WERI-Rb-1 (cell line): ENCODE measurements at regions not wholly inside any gene's neighbourhood (a gene's known extent, or its start where the extent isn't known, plus 50 kb on each side); places are given as distances from the start of the nearest gene placed in this dataset.

Experiments used
- DNase-seq: peaks from one replicate; pipeline ENCODE4 v3.0.0-alpha.2; 2020
- H3K27ac ChIP-seq: fragments of 250-450 bp; sonication (Bioruptor Pico); 2 replicates; pipeline ENCODE4 v1.5.1; 2020; ENCODE audit warnings: mild to moderate bottlenecking, moderate library complexity
- H3K27me3 ChIP-seq: fragments of 250-450 bp; sonication (Bioruptor Pico); 2 replicates; pipeline ENCODE4 v1.5.1; 2021; ENCODE audit warnings: mild to moderate bottlenecking, low read depth, moderate library complexity; ENCODE audit not compliant: insufficient read depth, severe bottlenecking
- H3K36me3 ChIP-seq: fragments of 250-450 bp; sonication (Bioruptor Pico); 2 replicates; pipeline ENCODE4 v1.5.1; 2020; ENCODE audit warnings: mild to moderate bottlenecking, moderate library complexity
- H3K4me3 ChIP-seq: 2 replicates; pipeline ENCODE4 v1.5.1; 2011; ENCODE audit warnings: low read depth, mild to moderate bottlenecking, control low read depth, low read length
- H3K9me3 ChIP-seq: fragments of 250-450 bp; sonication (Bioruptor Pico); 2 replicates; pipeline ENCODE4 v1.5.1; 2021; ENCODE audit warnings: mild to moderate bottlenecking, moderate library complexity; ENCODE audit not compliant: severe bottlenecking
- CTCF ChIP-seq: IDR thresholded peaks from 2 replicates; pipeline ENCODE4 v1.5.1; 2011; ENCODE audit warnings: low read depth, mild to moderate bottlenecking, control low read depth, inconsistent platforms, low read length

DNA sequence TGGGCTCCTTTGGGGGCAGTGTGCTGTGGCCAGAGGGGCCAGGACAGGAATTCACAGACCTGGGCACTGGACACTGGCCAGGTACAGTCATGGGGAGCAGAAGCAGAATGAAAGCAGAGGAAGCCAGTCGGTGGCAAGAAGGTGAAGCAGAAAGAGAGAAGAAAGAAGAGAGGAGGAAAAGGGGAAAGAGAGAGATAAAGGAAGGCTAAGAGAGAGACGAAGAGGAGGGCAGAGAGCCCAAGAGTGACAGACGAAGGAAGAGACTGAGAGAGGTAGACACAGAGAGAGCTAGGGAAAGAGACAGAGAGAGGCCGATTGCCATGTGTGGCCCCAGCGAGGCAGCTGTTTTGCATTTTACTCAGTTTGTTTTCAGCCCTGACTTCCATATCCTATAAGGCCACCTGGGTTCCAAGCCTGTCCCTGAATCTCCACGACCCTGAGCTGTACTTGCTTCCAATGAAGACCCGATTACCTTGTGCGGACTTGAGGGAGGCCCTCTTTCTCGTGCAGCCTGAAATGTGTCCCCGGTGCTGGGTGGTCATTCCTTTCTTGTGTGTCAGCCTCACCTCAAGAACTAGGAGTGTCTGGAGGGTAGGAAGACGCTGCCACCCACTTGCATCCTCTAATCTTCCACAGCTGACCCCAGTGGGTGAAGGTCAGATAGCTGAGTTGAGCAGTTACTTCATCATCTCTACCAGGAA, 73.9 kb downstream of the LSM3 start:
- Histone ChIP-seq H3K27ac (no peak overlapping the region), H3K27me3 (no peaks in the 10 kb centered on the region), H3K9me3 (no peaks in the 10 kb centered on the region), H3K36me3 (no peaks in the 10 kb centered on the region), H3K4me3 (no peak overlapping the region)
- no peak for TF ChIP-seq CTCF
- DNase-seq: no peak

GRCh38 chr3:14253022-14253706, 74.5 kb downstream of the LSM3 start:
- Histone ChIP-seq H3K36me3 (no peaks in the 10 kb centered on the region), H3K4me3 (no peak overlapping the region), H3K9me3 (no peaks in the 10 kb centered on the region), H3K27ac (no peak overlapping the region), H3K27me3 (no peaks in the 10 kb centered on the region)
- DNase-seq: no peak
- no peak for TF ChIP-seq CTCF

GRCh38 chr3:14253707-14254382, 75.2 kb downstream of the LSM3 start:
- TF ChIP-seq CTCF: no peak
- H3K36me3 ChIP-seq: no peaks in the 10 kb centered on the region
- no peak overlapping the region for H3K27ac ChIP-seq
- H3K9me3 ChIP-seq: no peaks in the 10 kb centered on the region
- no peak for DNase-seq
- no peak overlapping the region for H3K4me3 ChIP-seq
- no peaks in the 10 kb centered on the region for H3K27me3 ChIP-seq

GRCh38 chr3:14254812-14255702, 76.4 kb downstream of the LSM3 start:
- Histone ChIP-seq H3K36me3 (no peaks in the 10 kb centered on the region), H3K9me3 (no peaks in the 10 kb centered on the region), H3K4me3 (no peak overlapping the region), H3K27ac (no peak overlapping the region), H3K27me3 (no peaks in the 10 kb centered on the region)
- DNase-seq: no peak
- no peak for TF ChIP-seq CTCF

DNA sequence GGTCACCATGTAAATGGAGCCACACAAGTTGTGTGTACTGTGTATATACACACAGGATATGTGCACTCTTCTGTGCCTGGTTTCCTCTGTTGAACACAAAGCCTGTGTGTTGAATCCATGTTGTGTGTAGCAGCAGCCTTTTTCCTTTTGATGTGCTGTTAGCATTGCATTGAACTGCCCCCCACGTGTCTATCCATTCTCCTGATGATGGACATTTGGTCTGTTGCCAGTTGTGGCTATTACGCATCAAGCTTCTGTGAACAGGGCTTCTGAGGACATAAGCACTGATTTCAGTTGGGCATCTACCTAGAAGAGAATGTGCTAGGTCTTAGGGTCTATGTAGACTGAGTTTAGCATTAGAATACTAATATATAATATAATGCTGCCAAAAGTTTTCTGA, 77.4 kb downstream of the LSM3 start:
- no peaks in the 10 kb centered on the region for H3K27me3 ChIP-seq

More for the DNA sequence above, 77.4 kb downstream of the LSM3 start:
- H3K4me3 ChIP-seq: no peak overlapping the region
- DNase-seq: no peak
- no peak overlapping the region for H3K27ac ChIP-seq
- H3K9me3 ChIP-seq: no peaks in the 10 kb centered on the region
- no peak for TF ChIP-seq CTCF
- H3K36me3 ChIP-seq: no peaks in the 10 kb centered on the region
